ENCODE measurements at regions not wholly inside any gene's neighbourhood (a gene's known extent, or its start where the extent isn't known, plus 50 kb on each side); places are given as distances from the start of the nearest gene placed in this dataset.

DNA sequence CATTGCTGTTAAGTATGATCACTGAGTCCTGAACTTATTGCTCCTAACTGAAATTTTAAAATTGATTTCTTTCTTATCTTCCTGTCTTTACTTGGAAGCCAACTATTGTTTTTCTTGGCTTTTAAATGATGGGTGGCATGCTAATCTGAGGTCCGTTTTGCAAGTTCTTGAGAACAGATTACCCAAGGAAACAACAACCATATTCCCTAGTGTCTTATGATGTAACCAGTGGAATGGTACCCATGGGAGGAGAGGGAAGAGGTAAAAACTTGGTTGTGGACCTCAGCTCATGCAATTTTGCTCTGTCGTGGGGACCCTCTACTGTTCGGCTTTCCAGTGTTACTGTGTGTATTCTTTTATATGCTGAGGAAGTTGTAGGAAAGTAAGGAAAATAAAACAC lies 454.8 kb upstream of the ADAMTS5 start:
- Histone ChIP-seq H3K4me3 (replicated peaks in 1 of 3; ENCODE audit: low read depth in 2 of 3, low read length in 3 of 3) (no peak overlapping the region), H3K4me2 (replicated peaks; ENCODE audit: extremely low read depth, low read length, poor library complexity, severe bottlenecking) (no peak overlapping the region), H3K9me3 (replicated peaks in 1 of 2; ENCODE audit: control insufficient read depth in 1 of 2, insufficient read depth in 1 of 2, low read length in 2 of 2) (peaks cover 28 to 30% of the 10 kb centered on the region in 2 donors), H3K36me3 (replicated peaks in 1 of 2; ENCODE audit: control insufficient read depth in 1 of 2, insufficient read depth in 2 of 2, low read length in 2 of 2) (no peaks in the 10 kb centered on the region), H3K27me3 (ENCODE audit: control insufficient read depth in 2 of 2, insufficient read depth in 2 of 2, low read length in 2 of 2) (no peaks in the 10 kb centered on the region), H3K4me1 (ENCODE audit: control insufficient read depth in 1 of 2, insufficient read depth in 2 of 2, low read length in 2 of 2) (no peaks in the 10 kb centered on the region), H3K27ac (ENCODE audit: low read depth in 1 of 2, low read length in 2 of 2) (no peak overlapping the region), H4K20me1 (ENCODE audit: insufficient read depth, low read length) (no peaks in the 10 kb centered on the region), H3K79me2 (ENCODE audit: insufficient read depth, low read length) (no peaks in the 10 kb centered on the region), H2AFZ (ENCODE audit: insufficient read depth, low read depth, low read length, poor library complexity, severe bottlenecking) (no peak overlapping the region), H3K9ac (ENCODE audit: insufficient read depth, low read length, poor library complexity, severe bottlenecking) (no peak overlapping the region)
- H3K27me3 Mint-ChIP-seq (ENCODE audit: low read depth in 3 of 3): peaks cover 0 to 1% (median 0%) of the 10 kb centered on the region in 3 donors
- intact Hi-C loops (cut with micrococcal nuclease): no loop called here
- peaks cover 2 to 14% (median 11%) of the 10 kb centered on the region in 7 donors for H3K9me3 Mint-ChIP-seq
- no peak for DNase-seq
- TF ChIP-seq, protein P1, sequence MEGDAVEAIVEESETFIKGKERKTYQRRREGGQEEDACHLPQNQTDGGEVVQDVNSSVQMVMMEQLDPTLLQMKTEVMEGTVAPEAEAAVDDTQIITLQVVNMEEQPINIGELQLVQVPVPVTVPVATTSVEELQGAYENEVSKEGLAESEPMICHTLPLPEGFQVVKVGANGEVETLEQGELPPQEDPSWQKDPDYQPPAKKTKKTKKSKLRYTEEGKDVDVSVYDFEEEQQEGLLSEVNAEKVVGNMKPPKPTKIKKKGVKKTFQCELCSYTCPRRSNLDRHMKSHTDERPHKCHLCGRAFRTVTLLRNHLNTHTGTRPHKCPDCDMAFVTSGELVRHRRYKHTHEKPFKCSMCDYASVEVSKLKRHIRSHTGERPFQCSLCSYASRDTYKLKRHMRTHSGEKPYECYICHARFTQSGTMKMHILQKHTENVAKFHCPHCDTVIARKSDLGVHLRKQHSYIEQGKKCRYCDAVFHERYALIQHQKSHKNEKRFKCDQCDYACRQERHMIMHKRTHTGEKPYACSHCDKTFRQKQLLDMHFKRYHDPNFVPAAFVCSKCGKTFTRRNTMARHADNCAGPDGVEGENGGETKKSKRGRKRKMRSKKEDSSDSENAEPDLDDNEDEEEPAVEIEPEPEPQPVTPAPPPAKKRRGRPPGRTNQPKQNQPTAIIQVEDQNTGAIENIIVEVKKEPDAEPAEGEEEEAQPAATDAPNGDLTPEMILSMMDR (IDR thresholded peaks at IDR 0.05): no peak
- no peak overlapping the region for H3K27ac Mint-ChIP-seq
- no peaks in the 10 kb centered on the region for H3K36me3 Mint-ChIP-seq
- no CpG with 5 or more reads among the region's 3 CpGs for WGBS (ENCODE audit: insufficient coverage)
- no peak overlapping the region for H3K4me3 Mint-ChIP-seq
- no peaks in the 10 kb centered on the region for H3K4me1 Mint-ChIP-seq

DNA sequence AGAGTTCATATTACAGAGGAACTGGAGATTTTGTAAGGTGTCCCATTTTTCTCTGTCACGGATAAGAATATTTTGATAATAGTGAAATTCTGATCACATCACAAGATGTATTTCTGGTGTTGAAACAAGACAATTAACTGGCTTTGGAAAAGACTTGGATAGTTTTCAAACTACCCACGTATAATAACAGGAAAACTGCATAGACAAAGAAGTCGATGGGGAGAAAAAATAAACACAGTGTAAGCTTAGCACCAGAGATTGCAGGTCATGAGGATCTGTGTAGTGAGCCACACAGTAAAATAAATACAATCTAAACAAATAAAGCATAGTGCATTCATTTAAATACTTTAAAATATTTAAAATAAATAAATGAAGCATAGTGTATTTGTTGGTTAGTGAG lies 452.3 kb upstream of the ADAMTS5 start:
- Histone ChIP-seq H3K27ac (ENCODE audit: low read depth in 1 of 2, low read length in 2 of 2) (no peak overlapping the region), H3K9ac (ENCODE audit: insufficient read depth, low read length, poor library complexity, severe bottlenecking) (no peak overlapping the region), H4K20me1 (ENCODE audit: insufficient read depth, low read length) (no peaks in the 10 kb centered on the region), H3K4me1 (ENCODE audit: control insufficient read depth in 1 of 2, insufficient read depth in 2 of 2, low read length in 2 of 2) (no peaks in the 10 kb centered on the region), H3K36me3 (replicated peaks in 1 of 2; ENCODE audit: control insufficient read depth in 1 of 2, insufficient read depth in 2 of 2, low read length in 2 of 2) (no peaks in the 10 kb centered on the region), H3K4me3 (replicated peaks in 1 of 3; ENCODE audit: low read depth in 2 of 3, low read length in 3 of 3) (no peak overlapping the region), H2AFZ (ENCODE audit: insufficient read depth, low read depth, low read length, poor library complexity, severe bottlenecking) (no peak overlapping the region), H3K9me3 (replicated peaks in 1 of 2; ENCODE audit: control insufficient read depth in 1 of 2, insufficient read depth in 1 of 2, low read length in 2 of 2) (peaks cover 23 to 28% of the 10 kb centered on the region in 2 donors), H3K79me2 (ENCODE audit: insufficient read depth, low read length) (no peaks in the 10 kb centered on the region), H3K4me2 (replicated peaks; ENCODE audit: extremely low read depth, low read length, poor library complexity, severe bottlenecking) (no peak overlapping the region), H3K27me3 (ENCODE audit: control insufficient read depth in 2 of 2, insufficient read depth in 2 of 2, low read length in 2 of 2) (no peaks in the 10 kb centered on the region)
- Mint-ChIP-seq H3K4me1 (no peaks in the 10 kb centered on the region), H3K27me3 (ENCODE audit: low read depth in 3 of 3) (no peaks in the 10 kb centered on the region), H3K36me3 (no peaks in the 10 kb centered on the region), H3K27ac (no peak overlapping the region), H3K4me3 (no peak overlapping the region), H3K9me3 (peaks cover 2 to 22% (median 9%) of the 10 kb centered on the region in 7 donors)
- TF ChIP-seq, protein P1 (IDR thresholded peaks at IDR 0.05): no peak
- WGBS (ENCODE audit: insufficient coverage): no CpG with 5 or more reads among the region's 3 CpGs
- no peak for DNase-seq
- intact Hi-C loops (cut with micrococcal nuclease): no loop called here
